NB4 (cell line): ENCODE measurements at regions not wholly inside any gene's neighbourhood (a gene's known extent, or its start where the extent isn't known, plus 50 kb on each side); places are given as distances from the start of the nearest gene placed in this dataset.

Experiments used
- CTCF ChIP-seq: IDR thresholded peaks from one replicate; pipeline ENCODE4 v1.5.1; 2012; ENCODE audit warnings: low read depth, low read length
- MAX ChIP-seq: IDR thresholded peaks from 2 replicates; pipeline ENCODE4 v1.6.1; 2011; ENCODE audit warnings: low read depth, low read length
- MYC ChIP-seq: IDR thresholded peaks from 2 replicates; pipeline ENCODE4 v1.6.1; 2011; ENCODE audit warnings: low read depth, low read length
- POLR2A ChIP-seq: IDR thresholded peaks from 2 replicates; pipeline ENCODE4 v1.6.1; 2011; ENCODE audit warnings: mild to moderate bottlenecking; ENCODE audit not compliant: insufficient read length; ENCODE audit errors: extremely low read depth

GRCh38 chr5:117107859-117108258, 533.2 kb upstream of the SEMA6A start:
- TF ChIP-seq CTCF (no peak), POLR2A (no peak), MAX (no peak), MYC (no peak)
